HCT116 (cell line): ENCODE measurements at regions not wholly inside any gene's neighbourhood (a gene's known extent, or its start where the extent isn't known, plus 50 kb on each side); places are given as distances from the start of the nearest gene placed in this dataset.

Experiments used
- CTCF ChIP-seq, 3 experiments: fragments of 200-600 bp in 1 of 3; sonication (generic) in 1 of 3; IDR thresholded peaks in 2 of 3; conservative IDR thresholded peaks in 1 of 3; 2 replicates each; pipeline ENCODE4 v1.5.1; 2012 to 2017; ENCODE audit warnings: low read depth in 2 of 3, low read length in 2 of 3, antibody characterized with exemption in 1 of 3, borderline replicate concordance in 1 of 3, control low read depth in 1 of 3, mild to moderate bottlenecking in 1 of 3, mixed read lengths in 1 of 3, mixed run types in 1 of 3, moderate library complexity in 1 of 3; ENCODE audit not compliant: insufficient read depth in 1 of 3
- EZH2 ChIP-seq: fragments of 200-600 bp; sonication (generic); IDR thresholded peaks from 2 replicates; pipeline ENCODE4 v1.6.1; 2017; ENCODE audit warnings: antibody characterized with exemption, mixed run types
- POLR2AphosphoS5 ChIP-seq: IDR thresholded peaks from 2 replicates; pipeline ENCODE4 v1.6.1; 2011; ENCODE audit warnings: mild to moderate bottlenecking, low read depth, low read length, moderate library complexity
- SP1 ChIP-seq: IDR thresholded peaks from 2 replicates; pipeline ENCODE4 v1.6.1; 2012; ENCODE audit warnings: low read depth
- YY1 ChIP-seq: IDR thresholded peaks from 2 replicates; pipeline ENCODE4 v1.6.1; 2011; ENCODE audit warnings: low read length, low read depth, moderate library complexity, mild to moderate bottlenecking; ENCODE audit not compliant: insufficient replicate concordance; ENCODE audit errors: extremely low read depth

GRCh38 chr7:152925412-152926147, 166.0 kb downstream of the ACTR3B start:
- TF ChIP-seq CTCF (IDR thresholded peaks at IDR 0.05 in 2 of 3, conservative IDR thresholded peaks at IDR 0.05 in 1 of 3; ENCODE audit: borderline replicate concordance in 1 of 3, insufficient read depth in 1 of 3, low read depth in 2 of 3, low read length in 2 of 3) (no peak), POLR2AphosphoS5 (no peak), EZH2 (no peak), SP1 (no peak), YY1 (no peak)
